IMR-90 (cell line): ENCODE measurements at regions not wholly inside any gene's neighbourhood (a gene's known extent, or its start where the extent isn't known, plus 50 kb on each side); places are given as distances from the start of the nearest gene placed in this dataset.

ENCODE experiments used
- ATAC-seq: fragments of 200-7000 bp; cut with Tn5 transposase; 2 replicates; pipeline ENCODE4 v1.9.1; 2020; ENCODE audit warnings: low read depth, mild to moderate bottlenecking, moderate library complexity
- BruUV-seq: library from RNA; stranded (reverse); fragments of 400-500 nt; replicated peaks from 2 replicates; lab custom pipeline; 2021; lab: Mats Ljungman, UMichigan
- CTCF ChIA-PET: fragments of 300-600 bp; formaldehyde crosslinking; extraction: SDS; loops from one replicate; lab custom pipeline; 2021; ENCODE audit warnings: antibody characterized with exemption; lab: Yijun Ruan, JAX
- POLR2A ChIA-PET: fragments of 300-600 bp; sonication (Branson Sonifier 250); formaldehyde crosslinking; loops from one replicate; lab custom pipeline; 2022; ENCODE audit warnings: antibody characterized with exemption; ENCODE audit not compliant: unreplicated experiment; lab: Charles Lee
- DNase-seq: peaks from one replicate; pipeline ENCODE4 v3.0.0; 2013
- H2AFZ ChIP-seq: replicated peaks from 2 replicates; pipeline ENCODE3; 2013; ENCODE audit warnings: low read length, mild to moderate bottlenecking; ENCODE audit not compliant: poor library complexity
- H2AK5ac ChIP-seq: 2 replicates; pipeline ENCODE4 v1.6.1; 2013; ENCODE audit warnings: low read depth, low read length, inconsistent platforms
- H2AK9ac ChIP-seq: replicated peaks from 2 replicates; pipeline ENCODE3; 2013; ENCODE audit warnings: mild to moderate bottlenecking, low read depth, low read length, moderate library complexity; ENCODE audit not compliant: poor library complexity
- H2BK120ac ChIP-seq: 2 replicates; pipeline ENCODE4 v1.6.1; 2013; ENCODE audit warnings: low read depth, low read length, inconsistent platforms
- H2BK15ac ChIP-seq: 3 replicates; pipeline ENCODE4 v1.6.1; 2013; ENCODE audit warnings: low read depth, low read length, inconsistent platforms
- H2BK20ac ChIP-seq: 2 replicates; pipeline ENCODE4 v1.6.1; 2013; ENCODE audit warnings: low read depth, mild to moderate bottlenecking, inconsistent platforms, low read length, moderate library complexity
- H2BK5ac ChIP-seq: 2 replicates; pipeline ENCODE4 v1.6.1; 2013; ENCODE audit warnings: mild to moderate bottlenecking, low read depth, low read length, inconsistent platforms; ENCODE audit not compliant: poor library complexity, severe bottlenecking
- H3K14ac ChIP-seq: replicated peaks from 2 replicates; pipeline ENCODE4 v1.6.1; 2013; ENCODE audit warnings: low read depth, low read length, inconsistent platforms
- H3K18ac ChIP-seq: 2 replicates; pipeline ENCODE4 v1.6.1; 2013; ENCODE audit warnings: low read depth, low read length, control low read depth
- H3K23ac ChIP-seq: 2 replicates; pipeline ENCODE4 v1.6.1; 2013; ENCODE audit warnings: low read depth, low read length, inconsistent platforms
- H3K27ac ChIP-seq: 2 replicates; pipeline ENCODE4 v1.5.1; 2013; ENCODE audit warnings: mild to moderate bottlenecking, control low read depth, low read length; ENCODE audit not compliant: insufficient read depth
- H3K27me3 ChIP-seq: 2 replicates; pipeline ENCODE4 v1.6.1; 2013; ENCODE audit warnings: low read length; ENCODE audit not compliant: control insufficient read depth, insufficient read depth
- H3K36me3 ChIP-seq: 2 replicates; pipeline ENCODE4 v1.6.1; 2013; ENCODE audit warnings: low read length, mixed read lengths; ENCODE audit not compliant: control insufficient read depth, insufficient read depth
- H3K4ac ChIP-seq: 2 replicates; pipeline ENCODE4 v1.6.1; 2013; ENCODE audit warnings: low read depth, low read length, inconsistent platforms
- H3K4me1 ChIP-seq: 2 replicates; pipeline ENCODE4 v1.6.1; 2013; ENCODE audit warnings: low read length, mixed read lengths; ENCODE audit not compliant: control insufficient read depth, insufficient read depth
- H3K4me2 ChIP-seq: 2 replicates; pipeline ENCODE4 v1.6.1; 2013; ENCODE audit warnings: low read depth, mild to moderate bottlenecking, control low read depth, low read length, moderate library complexity
- H3K4me3 ChIP-seq: 2 replicates; pipeline ENCODE4 v1.5.1; 2013; ENCODE audit warnings: low read depth, mild to moderate bottlenecking, control low read depth, low read length, moderate library complexity; ENCODE audit not compliant: insufficient read depth
- H3K56ac ChIP-seq: 2 replicates; pipeline ENCODE4 v1.6.1; 2013; ENCODE audit warnings: low read length, inconsistent platforms; ENCODE audit not compliant: insufficient read depth; ENCODE audit errors: extremely low read depth
- H3K79me1 ChIP-seq, 2 experiments: 2 replicates each; pipeline ENCODE4 v1.6.1; 2013; ENCODE audit warnings: low read length in 2 of 2, inconsistent platforms in 1 of 2, low read depth in 1 of 2
- H3K9ac ChIP-seq: 2 replicates; pipeline ENCODE4 v1.6.1; 2013; ENCODE audit warnings: low read depth, low read length, control low read depth
- H3K9me1 ChIP-seq: 2 replicates; pipeline ENCODE4 v1.6.1; 2013; ENCODE audit warnings: low read length, inconsistent platforms; ENCODE audit not compliant: insufficient read depth
- H3K9me3 ChIP-seq: 2 replicates; pipeline ENCODE4 v1.6.1; 2013; ENCODE audit warnings: low read length; ENCODE audit not compliant: control insufficient read depth, insufficient read depth
- H4K20me1 ChIP-seq: 2 replicates; pipeline ENCODE4 v1.6.1; 2013; ENCODE audit warnings: low read length, inconsistent platforms; ENCODE audit not compliant: insufficient read depth
- H4K5ac ChIP-seq: 2 replicates; pipeline ENCODE4 v1.6.1; 2013; ENCODE audit warnings: mild to moderate bottlenecking, low read depth, low read length, control low read depth
- H4K8ac ChIP-seq, 2 experiments: 2 replicates each; pipeline ENCODE4 v1.6.1; 2013; ENCODE audit warnings: low read depth in 2 of 2, low read length in 2 of 2, control low read depth in 1 of 2, inconsistent platforms in 1 of 2
- H4K91ac ChIP-seq: 2 replicates; pipeline ENCODE4 v1.6.1; 2013; ENCODE audit warnings: low read depth, low read length, inconsistent platforms; ENCODE audit not compliant: insufficient read depth
- FOS ChIP-seq: fragments of 150-350 bp; IDR thresholded peaks from 2 replicates; pipeline ENCODE4 v1.6.1; 2016; ENCODE audit warnings: low read depth, low read length
- MAFK ChIP-seq: IDR thresholded peaks from 2 replicates; pipeline ENCODE4 v1.6.1; 2012; ENCODE audit warnings: low read depth, low read length, improper control_type of control experiment
- RAD21 ChIP-seq: IDR thresholded peaks from 2 replicates; pipeline ENCODE4 v1.6.1; 2012; ENCODE audit warnings: low read length, improper control_type of control experiment
- WGBS, 2 experiments: methylation state at CpG; one replicate each; pipeline versions ENCODE4 v1.1.5 to v1.1.7; 2013; ENCODE audit warnings: missing lambda C conversion rate in 2 of 2; ENCODE audit not compliant: insufficient read length in 1 of 2; ENCODE audit errors: extremely low coverage in 2 of 2; 5-methylcytosine and 5-hydroxymethylcytosine counted together
- dilution Hi-C: fragments of 300-500 bp; cut with HindIII; formaldehyde crosslinking; loops from one replicate; pipeline ENCODE4 v1.14.3; 2018; ENCODE audit warnings: low sequenced_read_pairs; ENCODE audit not compliant: unreplicated experiment
- in situ Hi-C: fragments of 300-500 bp; cut with MboI; formaldehyde crosslinking; loops from 3 replicates; pipeline ENCODE4 v1.14.3; 2019; ENCODE audit warnings: low sequenced_read_pairs, inconsistent platforms, mixed read lengths
- intact Hi-C: fragments of 100-400 bp; cut with micrococcal nuclease; formaldehyde crosslinking; loops from 2 replicates; pipeline ENCODE4 v1.10.0; 2022

GRCh38 chr9:14451949-14452348 lies 138.0 kb upstream of the NFIB start:
- in situ Hi-C loops, result loop anchor here (10.0 kb wide), 1 partner anchor 63 kb away; no protein-coding TSS in a partner anchor

More at GRCh38 chr9:14451949-14452348, 138.0 kb upstream of the NFIB start:
- no peak overlapping the region for H3K27ac ChIP-seq
- intact Hi-C loops, result no loop called here
- no peaks in the 10 kb centered on the region for H3K9me3 ChIP-seq
- TF ChIP-seq RAD21, result no peak
- no peak for TF ChIP-seq FOS
- TF ChIP-seq MAFK, result no peak
- H3K36me3 ChIP-seq, result no peaks in the 10 kb centered on the region
- H4K5ac ChIP-seq, result no peak overlapping the region
- no peaks in the 10 kb centered on the region for H3K79me1 ChIP-seq
- H3K23ac ChIP-seq, result no peak overlapping the region
- no peak overlapping the region for H2BK120ac ChIP-seq
- no peaks in the 10 kb centered on the region for H3K4me1 ChIP-seq
- dilution Hi-C loops, result no loop called here
- H2AK5ac ChIP-seq, result no peak overlapping the region
- H4K91ac ChIP-seq, result no peak overlapping the region
- no peak overlapping the region for H2BK20ac ChIP-seq
- H2AK9ac ChIP-seq, result no peak overlapping the region
- H4K8ac ChIP-seq, result no peak overlapping the region
- H3K4me3 ChIP-seq, result no peak overlapping the region
- no peak overlapping the region for H3K56ac ChIP-seq
- H3K4me2 ChIP-seq, result no peak overlapping the region
- H2BK5ac ChIP-seq, result no peak overlapping the region
- no peak overlapping the region for H3K18ac ChIP-seq
- CTCF ChIA-PET, result no interaction called here
- POLR2A ChIA-PET, result no interaction called here
- no peak for ATAC-seq
- DNase-seq, result no peak
- WGBS, 2 experiments, result no CpG with 5 or more reads among the region's 4 CpGs
- no peak overlapping the region for H3K9ac ChIP-seq
- no peak overlapping the region for H2BK15ac ChIP-seq
- no peaks in the 10 kb centered on the region for H4K20me1 ChIP-seq
- H3K4ac ChIP-seq, result no peak overlapping the region
- no peak overlapping the region for H3K14ac ChIP-seq
- BruUV-seq, result no TSS peak
- H3K27me3 ChIP-seq, result no peaks in the 10 kb centered on the region; the same call in 1 of the 2 replicates
- no peak overlapping the region for H2AFZ ChIP-seq
- no peaks in the 10 kb centered on the region for H3K9me1 ChIP-seq
